Bronchial epithelial cell (primary cell): ENCODE measurements at regions not wholly inside any gene's neighbourhood (a gene's known extent, or its start where the extent isn't known, plus 50 kb on each side); places are given as distances from the start of the nearest gene placed in this dataset.
"Not testable (repeated sequence)": the region's sequence is repeated elsewhere in the genome, so short reads cannot be mapped to it uniquely, and the experiment has no call there.

Experiments used
- DNase-seq: peaks from one replicate; pipeline ENCODE4 v3.0.0-alpha.2; 2010; ENCODE audit warnings: low read depth
- FAIRE-seq: peaks from 2 replicates; lab custom pipeline; 2011; peaks lifted over from hg19 to GRCh38; lab: Jason Lieb, UNC
- H3K27me3 ChIP-seq: 2 replicates; pipeline ENCODE4 v1.5.1; 2011; ENCODE audit warnings: low read length; ENCODE audit not compliant: control insufficient read depth, insufficient read depth
- H3K36me3 ChIP-seq: 2 replicates; pipeline ENCODE4 v1.5.1; 2011; ENCODE audit warnings: low read length; ENCODE audit not compliant: control insufficient read depth, insufficient read depth
- H3K4me3 ChIP-seq: 2 replicates; pipeline ENCODE4 v1.5.1; 2011; ENCODE audit warnings: mild to moderate bottlenecking, low read depth, low read length, control low read depth
- CTCF ChIP-seq: IDR thresholded peaks from 2 replicates; pipeline ENCODE4 v1.5.1; 2011; ENCODE audit warnings: mild to moderate bottlenecking, moderate library complexity, low read length, control low read depth, inconsistent platforms; ENCODE audit not compliant: insufficient read depth, severe bottlenecking

GRCh38 chr3:28149960-28150359 lies 91.5 kb upstream of the CMC1 start:
- no peak for TF ChIP-seq CTCF
- DNase-seq (no peak), FAIRE-seq (no peak)
- Histone ChIP-seq H3K4me3 (no peak overlapping the region), H3K27me3 (no peaks in the 10 kb centered on the region), H3K36me3 (no peaks in the 10 kb centered on the region)

GRCh38 chr3:28150465-28151206 lies 90.8 kb upstream of the CMC1 start:
- Histone ChIP-seq H3K36me3 (no peaks in the 10 kb centered on the region), H3K27me3 (no peaks in the 10 kb centered on the region), H3K4me3 (no peak overlapping the region)
- FAIRE-seq (no peak), DNase-seq (peak; percentile 17)
- no peak for TF ChIP-seq CTCF

- DNase-seq, result no peak
- Histone ChIP-seq H3K4me3 (no peak overlapping the region), H3K27me3 (no peaks in the 10 kb centered on the region), H3K36me3 (no peaks in the 10 kb centered on the region)
- no peak for FAIRE-seq
- TF ChIP-seq CTCF, result no peak
These were observed 90.2 kb upstream of the CMC1 start for GRCh38 chr3:28151207-28151550.

GRCh38 chr3:28151608-28152228 lies 89.7 kb upstream of the CMC1 start:
- DNase-seq (no peak), FAIRE-seq (no peak)
- no peak for TF ChIP-seq CTCF

GRCh38 chr3:28155631-28156030 lies 85.8 kb upstream of the CMC1 start:
- FAIRE-seq (no peak), DNase-seq (no peak)
- no peak overlapping the region for H3K4me3 ChIP-seq
- H3K27me3 ChIP-seq, result no peaks in the 10 kb centered on the region
- no peak for TF ChIP-seq CTCF
- no peaks in the 10 kb centered on the region for H3K36me3 ChIP-seq

More at GRCh38 chr3:28151608-28152228, 89.7 kb upstream of the CMC1 start:
- no peak overlapping the region for H3K4me3 ChIP-seq
- H3K27me3 ChIP-seq, result no peaks in the 10 kb centered on the region
- H3K36me3 ChIP-seq, result no peaks in the 10 kb centered on the region

- DNase-seq, FAIRE-seq, H3K4me3 ChIP-seq, H3K36me3 ChIP-seq, H3K27me3 ChIP-seq: not testable (repeated sequence)
These were observed 84.8 kb upstream of the CMC1 start for GRCh38 chr3:28156599-28156998.
